ENCODE measurements at regions not wholly inside any gene's neighbourhood (a gene's known extent, or its start where the extent isn't known, plus 50 kb on each side); places are given as distances from the start of the nearest gene placed in this dataset.

- FAIRE-seq, result no peak
- H3K36me3 ChIP-seq (ENCODE audit: control insufficient read depth in 2 of 2, extremely low read depth in 1 of 2, insufficient read depth in 2 of 2, low read length in 2 of 2), result no peaks in the 10 kb centered on the region
- intact Hi-C loops (cut with micrococcal nuclease), result no loop called here
- no peak for DNase-seq (ENCODE audit: low read depth, low spot score)
- H3K9me3 ChIP-seq (replicated peaks; ENCODE audit: control insufficient read depth, insufficient read depth, low read length), result no peaks in the 10 kb centered on the region
- no peaks in the 10 kb centered on the region for H3K4me1 ChIP-seq (ENCODE audit: control insufficient read depth, extremely low read depth, insufficient read depth, low read length)
- H2AFZ ChIP-seq (ENCODE audit: low read depth, low read length), result no peak overlapping the region
- H3K4me3 ChIP-seq (replicated peaks in 1 of 3; ENCODE audit: insufficient read depth in 1 of 3, low read depth in 1 of 3, low read length in 3 of 3), result no peak overlapping the region
- H3K27ac ChIP-seq (ENCODE audit: insufficient read depth, low read depth, low read length), result no peak overlapping the region
- H3K27me3 ChIP-seq (ENCODE audit: control insufficient read depth in 2 of 2, insufficient read depth in 2 of 2, low read length in 2 of 2), result no peaks in the 10 kb centered on the region
- no peak overlapping the region for H3K9ac ChIP-seq (replicated peaks; ENCODE audit: extremely low read depth, insufficient read depth, low read length)
- no peaks in the 10 kb centered on the region for H3K79me2 ChIP-seq (ENCODE audit: control insufficient read depth, insufficient read depth, low read length)
- dilution Hi-C loops (cut with MboI; ENCODE audit: extremely low pct_ligation_motif_present, low sequenced_read_pairs), result no loop called here
- H3K4me2 ChIP-seq (ENCODE audit: insufficient read depth, low read length), result no peak overlapping the region
- CTCF ChIA-PET, result no interaction called here
- no TSS peak for BruUV-seq (replicated peaks)
- no peak for TF ChIP-seq MAX (IDR thresholded peaks at IDR 0.05; ENCODE audit: insufficient read depth, insufficient read length)
- TF ChIP-seq, protein P1, sequence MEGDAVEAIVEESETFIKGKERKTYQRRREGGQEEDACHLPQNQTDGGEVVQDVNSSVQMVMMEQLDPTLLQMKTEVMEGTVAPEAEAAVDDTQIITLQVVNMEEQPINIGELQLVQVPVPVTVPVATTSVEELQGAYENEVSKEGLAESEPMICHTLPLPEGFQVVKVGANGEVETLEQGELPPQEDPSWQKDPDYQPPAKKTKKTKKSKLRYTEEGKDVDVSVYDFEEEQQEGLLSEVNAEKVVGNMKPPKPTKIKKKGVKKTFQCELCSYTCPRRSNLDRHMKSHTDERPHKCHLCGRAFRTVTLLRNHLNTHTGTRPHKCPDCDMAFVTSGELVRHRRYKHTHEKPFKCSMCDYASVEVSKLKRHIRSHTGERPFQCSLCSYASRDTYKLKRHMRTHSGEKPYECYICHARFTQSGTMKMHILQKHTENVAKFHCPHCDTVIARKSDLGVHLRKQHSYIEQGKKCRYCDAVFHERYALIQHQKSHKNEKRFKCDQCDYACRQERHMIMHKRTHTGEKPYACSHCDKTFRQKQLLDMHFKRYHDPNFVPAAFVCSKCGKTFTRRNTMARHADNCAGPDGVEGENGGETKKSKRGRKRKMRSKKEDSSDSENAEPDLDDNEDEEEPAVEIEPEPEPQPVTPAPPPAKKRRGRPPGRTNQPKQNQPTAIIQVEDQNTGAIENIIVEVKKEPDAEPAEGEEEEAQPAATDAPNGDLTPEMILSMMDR (IDR thresholded peaks at IDR 0.05; ENCODE audit: extremely low read depth in 1 of 2, insufficient read depth in 1 of 2, low read depth in 1 of 2, low read length in 2 of 2), result no peak
- TF ChIP-seq MYC (IDR thresholded peaks at IDR 0.05; ENCODE audit: low read depth, low read length), result no peak
- TF ChIP-seq JUN (IDR thresholded peaks at IDR 0.05; ENCODE audit: borderline replicate concordance, insufficient read depth, insufficient read length, low read depth), result no peak
- TF ChIP-seq POLR2AphosphoS5 (IDR thresholded peaks at IDR 0.05; ENCODE audit: insufficient read depth, low read depth, low read length), result no peak
- TF ChIP-seq GATA2 (IDR thresholded peaks at IDR 0.05; ENCODE audit: insufficient read depth, insufficient read length, low read depth, low read length), result no peak
- TF ChIP-seq FOS (IDR thresholded peaks at IDR 0.05; ENCODE audit: borderline replicate concordance, insufficient read depth, low read length), result no peak
- TF ChIP-seq POLR2A (IDR thresholded peaks at IDR 0.05; ENCODE audit: low read depth, low read length), result no peak
- TF ChIP-seq EZH2 (IDR thresholded peaks at IDR 0.05; ENCODE audit: borderline replicate concordance, low read depth, low read length, severe bottlenecking), result no peak
- H3K9me1 ChIP-seq (replicated peaks; ENCODE audit: control insufficient read depth, extremely low read depth, insufficient read depth, low read length), result no peaks in the 10 kb centered on the region
- POLR2A ChIA-PET, result no interaction called here
- no peaks in the 10 kb centered on the region for H4K20me1 ChIP-seq (replicated peaks; ENCODE audit: control insufficient read depth, extremely low read depth, insufficient read depth, low read length)
Measured at GRCh38 chr6:103734016-103734415, 1125.7 kb downstream of the HACE1 start.

Measured in endothelial cell of umbilical vein (primary cell).